Lower lobe of right lung (tissue), 2 donors: ENCODE measurements at regions not wholly inside any gene's neighbourhood (a gene's known extent, or its start where the extent isn't known, plus 50 kb on each side); places are given as distances from the start of the nearest gene placed in this dataset.

Experiments used
- ATAC-seq, 2 donors: fragments of 200-7000 bp; cut with Tn5 transposase; one replicate each; pipeline ENCODE4 v1.9.1; 2020 to 2022; ENCODE audit warnings: mild to moderate bottlenecking in 2 of 2, moderate library complexity in 2 of 2
- DNase-seq: peaks from one replicate; pipeline ENCODE4 v3.0.0-alpha.2; 2020
- H3K27ac ChIP-seq: fragments of 200-600 bp; one replicate; pipeline ENCODE4 v1.8.0; 2022
- H3K27me3 ChIP-seq: fragments of 200-600 bp; one replicate; pipeline ENCODE4 v1.8.0; 2022; ENCODE audit warnings: low read depth
- H3K36me3 ChIP-seq: fragments of 200-600 bp; one replicate; pipeline ENCODE4 v1.8.0; 2022; ENCODE audit warnings: mild to moderate bottlenecking
- H3K4me1 ChIP-seq: fragments of 200-600 bp; one replicate; pipeline ENCODE4 v1.8.0; 2022
- H3K4me3 ChIP-seq: fragments of 200-600 bp; one replicate; pipeline ENCODE4 v1.8.0; 2022; ENCODE audit warnings: mild to moderate bottlenecking
- H3K9me3 ChIP-seq: fragments of 200-600 bp; one replicate; pipeline ENCODE4 v1.8.0; 2022
- intact Hi-C: fragments of 100-400 bp; cut with DNase I; formaldehyde crosslinking; loops from one replicate; pipeline ENCODE4 v1.11.0; 2022
- TF ChIP-seq, protein P1 (sequence below): fragments of 200-600 bp; IDR thresholded peaks from one replicate; pipeline ENCODE4 v1.8.0; 2022; ENCODE audit warnings: antibody characterized with exemption, mild to moderate bottlenecking
- donor health status: DM: no; HTN: yes; CAD: no; lungs with severe emphysema.

DNA sequence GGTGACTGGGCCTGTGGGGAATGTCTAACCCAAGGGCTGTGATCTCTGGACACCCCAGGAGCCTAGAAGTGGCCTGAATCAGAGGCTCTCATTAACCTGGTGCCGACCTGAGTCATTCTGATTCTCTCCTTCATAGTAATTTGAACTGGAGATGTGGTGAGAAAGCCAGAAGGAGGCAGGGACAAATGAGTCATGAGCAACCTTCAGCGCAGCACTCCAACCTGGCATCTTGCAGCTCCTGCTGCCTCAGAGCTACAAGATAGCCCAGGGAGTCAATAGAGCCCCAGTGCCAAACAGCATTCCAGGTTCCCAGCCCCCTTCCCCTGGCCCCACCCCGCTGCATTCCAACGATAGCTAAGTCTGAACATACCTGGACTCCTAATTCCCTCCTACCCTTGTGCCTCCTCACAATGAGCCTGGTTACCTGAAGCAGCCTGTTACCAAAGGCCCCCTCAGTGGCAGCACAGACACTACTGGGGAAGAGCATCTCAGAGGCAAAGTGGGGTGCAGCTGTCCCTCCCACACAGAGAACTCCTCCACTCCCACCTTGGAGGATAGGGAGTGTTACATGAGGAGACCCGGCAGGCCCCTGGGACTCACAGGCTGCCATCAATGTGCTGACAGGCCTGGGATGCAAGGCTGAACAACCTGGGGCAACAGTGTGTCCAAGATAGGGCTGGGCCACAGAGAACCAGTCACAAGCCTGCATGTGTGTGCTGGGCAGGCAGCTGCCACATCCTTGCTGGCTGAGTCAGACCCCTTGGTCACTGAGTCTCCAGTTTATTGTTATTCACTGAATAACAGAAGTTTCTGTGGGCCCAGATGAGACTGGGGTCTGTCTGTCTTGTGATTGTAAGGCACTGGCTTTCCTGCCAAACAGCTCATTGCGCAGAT, 76.8 kb upstream of the LEP start:
- Histone ChIP-seq H3K4me1 (peaks cover 20% of the 10 kb centered on the region), H3K27me3 (peaks cover 73% of the 10 kb centered on the region), H3K27ac (no peak overlapping the region), H3K36me3 (no peaks in the 10 kb centered on the region), H3K9me3 (no peaks in the 10 kb centered on the region), H3K4me3 (no peak overlapping the region)
- TF ChIP-seq, protein P1, sequence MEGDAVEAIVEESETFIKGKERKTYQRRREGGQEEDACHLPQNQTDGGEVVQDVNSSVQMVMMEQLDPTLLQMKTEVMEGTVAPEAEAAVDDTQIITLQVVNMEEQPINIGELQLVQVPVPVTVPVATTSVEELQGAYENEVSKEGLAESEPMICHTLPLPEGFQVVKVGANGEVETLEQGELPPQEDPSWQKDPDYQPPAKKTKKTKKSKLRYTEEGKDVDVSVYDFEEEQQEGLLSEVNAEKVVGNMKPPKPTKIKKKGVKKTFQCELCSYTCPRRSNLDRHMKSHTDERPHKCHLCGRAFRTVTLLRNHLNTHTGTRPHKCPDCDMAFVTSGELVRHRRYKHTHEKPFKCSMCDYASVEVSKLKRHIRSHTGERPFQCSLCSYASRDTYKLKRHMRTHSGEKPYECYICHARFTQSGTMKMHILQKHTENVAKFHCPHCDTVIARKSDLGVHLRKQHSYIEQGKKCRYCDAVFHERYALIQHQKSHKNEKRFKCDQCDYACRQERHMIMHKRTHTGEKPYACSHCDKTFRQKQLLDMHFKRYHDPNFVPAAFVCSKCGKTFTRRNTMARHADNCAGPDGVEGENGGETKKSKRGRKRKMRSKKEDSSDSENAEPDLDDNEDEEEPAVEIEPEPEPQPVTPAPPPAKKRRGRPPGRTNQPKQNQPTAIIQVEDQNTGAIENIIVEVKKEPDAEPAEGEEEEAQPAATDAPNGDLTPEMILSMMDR: no peak
- ATAC-seq (peak; percentile 64 to 73), DNase-seq (no peak)
- intact Hi-C loops: no loop called here

DNA sequence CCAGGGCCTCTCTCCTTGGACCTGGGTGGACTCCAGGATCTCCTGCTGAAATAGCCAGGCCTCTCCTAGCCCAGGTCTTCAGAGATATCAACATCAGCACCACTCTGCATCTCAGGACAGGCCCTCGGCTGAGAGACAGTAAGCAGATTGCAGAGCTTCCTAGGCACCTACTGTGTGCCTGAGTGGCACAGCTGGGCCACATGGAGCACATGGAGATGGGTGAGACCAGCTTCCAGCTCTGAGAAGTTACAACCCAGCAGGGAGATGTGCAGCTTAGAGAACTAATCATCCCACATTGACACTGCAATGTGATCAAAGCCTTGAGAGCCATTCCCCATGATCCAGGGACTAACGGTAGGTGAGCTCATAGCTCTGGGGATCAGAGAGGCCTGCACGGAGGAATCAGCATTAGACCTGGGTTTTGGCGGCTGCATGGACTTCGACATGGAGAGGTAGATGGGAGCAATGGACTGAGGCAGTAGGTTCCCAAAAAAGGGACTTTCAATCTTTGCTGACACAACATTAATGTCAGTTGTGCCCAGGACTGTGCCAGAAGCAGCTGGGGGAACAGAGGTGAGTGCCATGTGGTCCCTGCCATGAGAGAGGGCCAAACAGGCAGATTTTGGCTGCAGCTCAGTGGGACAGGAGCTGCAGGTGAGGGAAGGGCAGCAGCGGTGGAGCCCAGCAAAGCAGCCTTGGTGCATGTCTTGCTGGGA, 76.0 kb upstream of the LEP start:
- Histone ChIP-seq H3K27me3 (peaks cover 81% of the 10 kb centered on the region), H3K36me3 (no peaks in the 10 kb centered on the region), H3K4me3 (no peak overlapping the region), H3K4me1 (peaks cover 20% of the 10 kb centered on the region), H3K9me3 (no peaks in the 10 kb centered on the region), H3K27ac (no peak overlapping the region)
- TF ChIP-seq, protein P1: no peak
- DNase-seq (no peak), ATAC-seq (no peak)
- intact Hi-C loops: no loop called here

DNA sequence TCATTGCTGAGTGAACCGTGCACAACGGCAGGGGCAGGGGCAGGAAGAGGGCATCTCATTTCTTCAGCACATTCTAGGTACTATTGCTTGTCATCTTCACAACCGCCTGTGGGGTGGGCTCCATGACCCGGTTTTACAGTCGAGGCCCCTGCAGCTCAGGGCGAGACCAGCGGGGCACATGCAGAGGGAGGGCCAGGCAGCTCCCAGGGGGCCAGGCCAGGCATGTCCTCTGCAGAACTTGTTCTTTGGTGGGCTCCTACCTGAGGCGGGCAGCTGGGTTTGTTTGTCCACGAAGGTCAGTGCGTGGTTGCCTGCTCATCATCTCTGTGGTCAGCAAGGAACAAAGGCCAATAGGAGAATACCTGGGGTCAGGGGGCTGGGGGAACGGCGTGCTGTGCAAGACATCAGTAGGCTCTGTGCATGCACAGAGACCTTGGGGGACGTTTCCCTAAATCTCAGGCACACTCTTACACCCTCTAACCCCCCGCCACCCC, 75.1 kb upstream of the LEP start:
- peaks cover 90% of the 10 kb centered on the region for H3K27me3 ChIP-seq
- no peak overlapping the region for H3K27ac ChIP-seq
- no peaks in the 10 kb centered on the region for H3K36me3 ChIP-seq
- intact Hi-C loops: no loop called here
- peaks cover 20% of the 10 kb centered on the region for H3K4me1 ChIP-seq
- H3K4me3 ChIP-seq: no peak overlapping the region
- TF ChIP-seq, protein P1: no peak
- no peak for ATAC-seq
- no peak for DNase-seq
- H3K9me3 ChIP-seq: no peaks in the 10 kb centered on the region

DNA sequence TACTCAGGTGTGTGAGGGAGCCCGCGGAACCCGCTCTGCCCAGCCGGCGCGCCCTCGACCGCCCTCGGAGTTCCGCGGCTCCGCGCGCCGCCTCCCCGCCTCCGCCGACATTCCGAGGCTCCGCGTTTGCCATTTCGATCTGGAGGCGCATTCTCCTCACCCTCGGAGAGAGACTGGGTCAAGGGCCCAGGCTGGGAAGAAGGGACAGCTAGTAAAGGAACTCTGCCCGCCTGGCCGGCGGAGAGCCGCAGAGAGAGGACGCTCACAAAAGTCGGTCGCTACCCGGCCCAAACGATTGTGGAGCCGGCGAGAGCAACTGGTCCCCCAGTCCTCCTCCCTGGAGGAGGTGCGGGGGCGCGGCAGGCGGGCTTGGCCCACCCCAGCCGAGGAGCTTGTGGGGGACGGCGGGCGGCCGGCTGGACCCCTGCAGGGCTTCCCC, 74.5 kb upstream of the LEP start:
- intact Hi-C loops: no loop called here
- peak; percentile 5 to 11 for ATAC-seq

DNA sequence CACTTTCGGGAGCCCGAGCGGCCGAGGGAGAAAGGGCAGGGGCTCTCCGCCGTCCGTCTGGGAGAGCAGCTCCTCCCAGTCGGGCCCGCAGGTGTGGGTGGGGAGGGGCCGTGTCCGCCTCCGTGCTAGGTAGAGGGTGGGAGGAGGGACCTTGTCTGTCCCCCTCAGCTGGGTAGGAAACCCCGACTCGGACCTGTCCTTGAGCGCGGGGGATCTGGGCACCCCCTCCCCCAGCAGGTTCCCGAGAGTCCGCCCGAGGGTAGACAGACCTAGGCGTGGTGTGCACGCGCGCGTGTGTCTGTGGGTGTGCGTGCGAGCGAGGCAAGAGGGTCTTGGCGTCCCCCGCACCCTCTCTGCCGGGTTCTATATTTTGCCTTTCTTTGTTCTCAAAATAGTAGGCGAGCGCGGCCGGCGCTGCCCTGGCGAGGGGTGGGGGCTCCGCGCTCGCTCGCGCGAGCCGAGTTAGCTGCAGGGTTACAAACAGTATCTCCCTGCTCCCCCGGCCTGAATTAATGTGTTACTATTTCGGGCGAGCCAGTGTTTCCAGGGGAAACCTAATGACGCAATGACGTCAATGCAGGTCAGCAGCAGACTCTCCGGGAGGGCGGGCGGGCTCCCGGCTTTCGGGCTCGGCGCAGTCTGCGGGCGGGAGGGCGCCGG, 73.9 kb upstream of the LEP start:
- Histone ChIP-seq H3K4me1 (peaks cover 20% of the 10 kb centered on the region), H3K27me3 (peaks cover 93% of the 10 kb centered on the region), H3K4me3 (peak overlapping the region; percentile 53), H3K9me3 (no peaks in the 10 kb centered on the region), H3K36me3 (no peaks in the 10 kb centered on the region), H3K27ac (no peak overlapping the region)
- TF ChIP-seq, protein P1: no peak
- ATAC-seq (peak; percentile 41 to 58), DNase-seq (no peak)
- intact Hi-C loops: no loop called here

More for the DNA sequence above, 74.5 kb upstream of the LEP start:
- no peak for DNase-seq
- Histone ChIP-seq H3K4me3 (peak overlapping the region; percentile 53), H3K4me1 (peaks cover 20% of the 10 kb centered on the region), H3K36me3 (no peaks in the 10 kb centered on the region), H3K27ac (no peak overlapping the region), H3K27me3 (peaks cover 95% of the 10 kb centered on the region), H3K9me3 (no peaks in the 10 kb centered on the region)
- TF ChIP-seq, protein P1: no peak
